H4 (cell line): ENCODE measurements at regions not wholly inside any gene's neighbourhood (a gene's known extent, or its start where the extent isn't known, plus 50 kb on each side); places are given as distances from the start of the nearest gene placed in this dataset.

Experiments
- DNase-seq: peaks from one replicate; pipeline ENCODE4 v3.0.0-alpha.2; 2015; ENCODE audit warnings: low spot score

- DNase-seq, result no peak
Observed at GRCh38 chr2:166560022-166560421, 66.0 kb upstream of the SCN7A start.

GRCh38 chr2:166550923-166551322, 56.9 kb upstream of the SCN7A start:
- DNase-seq, result no peak

GRCh38 chr2:166545473-166545872, 51.4 kb upstream of the SCN7A start:
- DNase-seq, result no peak
